ES-I3 (cell line): ENCODE measurements at regions not wholly inside any gene's neighbourhood (a gene's known extent, or its start where the extent isn't known, plus 50 kb on each side); places are given as distances from the start of the nearest gene placed in this dataset.

Experiments used
- H3K36me3 ChIP-seq: 2 replicates; pipeline ENCODE4 v1.6.1; 2013; ENCODE audit warnings: mild to moderate bottlenecking, low read length, control low read depth, moderate library complexity; ENCODE audit not compliant: insufficient read depth
- H3K4me1 ChIP-seq: 2 replicates; pipeline ENCODE4 v1.6.1; 2013; ENCODE audit warnings: mild to moderate bottlenecking, control low read depth, low read length; ENCODE audit not compliant: insufficient read depth
- H3K9ac ChIP-seq: 2 replicates; pipeline ENCODE4 v1.6.1; 2013; ENCODE audit warnings: low read depth, mild to moderate bottlenecking, low read length, moderate library complexity
- H3K9me3 ChIP-seq: 2 replicates; pipeline ENCODE4 v1.6.1; 2013; ENCODE audit warnings: mild to moderate bottlenecking, low read length, moderate library complexity; ENCODE audit not compliant: control insufficient read depth, insufficient read depth

GRCh38 chr16:72226136-72226535 is 54.2 kb upstream of the PMFBP1 start:
- H3K4me1 ChIP-seq = no peaks in the 10 kb centered on the region
- no peaks in the 10 kb centered on the region for H3K36me3 ChIP-seq
- H3K9ac ChIP-seq = no peak overlapping the region
- H3K9me3 ChIP-seq = no peaks in the 10 kb centered on the region

GRCh38 chr16:72224260-72224768 is 52.4 kb upstream of the PMFBP1 start:
- H3K9ac ChIP-seq = no peak overlapping the region
- H3K36me3 ChIP-seq = no peaks in the 10 kb centered on the region
- no peaks in the 10 kb centered on the region for H3K4me1 ChIP-seq
- H3K9me3 ChIP-seq = no peaks in the 10 kb centered on the region

- H3K9me3 ChIP-seq = no peaks in the 10 kb centered on the region
- no peaks in the 10 kb centered on the region for H3K36me3 ChIP-seq
- H3K9ac ChIP-seq = no peak overlapping the region
- no peaks in the 10 kb centered on the region for H3K4me1 ChIP-seq
Observed at GRCh38 chr16:72222503-72222902, 50.5 kb upstream of the PMFBP1 start.
